Activated effector memory CD4-positive, alpha-beta T cell treated with Interleukin-2 at 50 U/mL for 16 hours (primary cell): ENCODE measurements at regions not wholly inside any gene's neighbourhood (a gene's known extent, or its start where the extent isn't known, plus 50 kb on each side); places are given as distances from the start of the nearest gene placed in this dataset.

Experiments used
- DNase-seq: peaks from one replicate; pipeline ENCODE4 v3.0.0-alpha.2; 2020

DNA sequence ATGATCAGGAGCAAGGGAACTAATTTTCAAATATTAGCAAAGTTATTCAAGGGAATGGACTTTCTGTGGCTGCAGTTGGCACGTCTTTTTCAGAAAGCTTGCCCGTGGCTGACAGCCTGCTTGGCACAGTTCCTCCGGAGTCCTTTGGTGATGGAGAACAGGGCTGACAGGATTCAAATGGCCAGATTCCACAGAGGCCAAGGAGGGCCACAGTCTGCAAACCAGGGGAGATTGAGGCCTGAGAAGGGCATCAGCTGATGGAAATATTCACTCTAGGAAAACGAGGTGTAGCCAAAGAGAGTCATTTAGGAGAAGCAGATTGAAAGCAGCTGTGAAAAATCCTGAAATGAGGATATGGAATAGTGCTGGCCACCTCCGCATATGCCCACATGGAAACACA, 178.3 kb downstream of the EMP1 start:
- DNase-seq = no peak

DNA sequence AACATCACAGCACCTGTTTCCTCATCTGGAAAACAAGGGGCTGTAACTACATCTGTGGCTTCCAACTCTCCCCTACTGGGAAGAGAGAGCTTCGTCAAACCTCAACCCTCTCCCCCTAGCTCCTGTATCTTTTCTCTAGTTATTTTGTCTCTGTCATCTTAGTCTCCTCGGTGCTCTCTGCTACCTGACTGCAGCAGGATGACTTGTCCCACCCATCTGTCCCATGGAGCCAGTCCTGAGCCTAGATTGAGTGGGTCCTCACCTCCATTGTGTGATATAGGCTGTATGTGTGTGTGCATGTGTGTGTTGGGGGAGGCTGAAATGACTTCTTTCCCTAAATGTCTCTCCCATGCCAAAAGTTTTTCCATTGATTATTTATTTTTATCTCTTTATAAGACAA, 177.3 kb downstream of the EMP1 start:
- no peak for DNase-seq

DNA sequence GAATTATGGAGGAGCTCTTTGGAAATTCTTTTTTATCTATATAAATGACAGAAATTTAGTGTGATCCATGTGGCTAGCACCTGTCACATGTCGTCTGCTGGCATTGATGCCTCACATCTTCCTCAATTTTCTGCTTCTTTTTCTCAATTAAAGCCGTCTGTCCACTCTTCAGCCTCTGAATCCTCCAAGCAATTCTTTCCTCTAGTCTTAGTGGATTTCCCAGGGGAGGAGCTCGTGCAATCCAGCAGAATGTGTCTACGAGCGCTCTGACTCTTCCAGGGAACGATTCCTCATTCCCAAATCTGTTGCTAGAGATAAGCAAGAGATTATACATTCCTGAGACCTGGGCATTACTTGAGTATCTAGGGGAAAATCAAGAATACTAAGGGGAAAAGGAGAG, 176.6 kb downstream of the EMP1 start:
- no peak for DNase-seq

DNA sequence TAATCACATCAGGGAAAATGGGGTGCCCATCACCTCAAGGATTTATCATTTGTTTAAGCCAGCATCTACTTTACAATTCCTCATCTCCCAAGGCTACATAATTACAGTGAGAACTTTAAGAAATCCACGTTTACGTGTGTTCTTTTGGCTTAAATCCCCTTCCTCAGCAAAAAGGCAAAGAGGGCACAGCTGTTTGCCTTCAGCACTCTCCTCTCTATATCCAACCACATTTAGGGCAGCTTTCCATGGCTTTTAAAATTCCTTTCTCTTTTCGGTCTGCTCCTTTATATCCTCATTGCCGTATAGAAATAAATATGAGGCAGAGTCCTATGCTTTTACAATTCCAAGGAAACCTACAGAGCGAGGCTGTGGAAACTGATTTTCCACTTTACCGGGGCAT, 175.9 kb downstream of the EMP1 start:
- no peak for DNase-seq

DNA sequence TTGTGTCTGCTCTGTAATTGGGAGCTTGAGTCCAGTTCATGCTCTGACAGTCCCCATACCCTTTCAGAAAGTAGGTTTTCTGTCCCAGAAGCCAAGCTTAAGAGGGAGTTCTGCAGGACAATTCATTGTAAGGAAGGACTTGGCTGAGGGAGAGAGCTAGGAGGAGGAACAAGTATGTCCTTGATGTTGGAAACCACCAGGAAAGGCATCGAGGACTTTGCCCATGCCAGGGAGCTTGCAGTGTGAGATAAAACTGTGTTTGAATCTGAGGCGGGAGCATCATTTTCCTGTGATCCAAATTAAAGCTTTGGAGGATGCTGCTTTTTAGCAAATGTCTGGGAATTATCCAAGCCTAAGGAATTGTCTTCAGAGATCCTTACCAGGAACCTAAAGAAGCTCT, 175.3 kb downstream of the EMP1 start:
- DNase-seq = no peak

DNA sequence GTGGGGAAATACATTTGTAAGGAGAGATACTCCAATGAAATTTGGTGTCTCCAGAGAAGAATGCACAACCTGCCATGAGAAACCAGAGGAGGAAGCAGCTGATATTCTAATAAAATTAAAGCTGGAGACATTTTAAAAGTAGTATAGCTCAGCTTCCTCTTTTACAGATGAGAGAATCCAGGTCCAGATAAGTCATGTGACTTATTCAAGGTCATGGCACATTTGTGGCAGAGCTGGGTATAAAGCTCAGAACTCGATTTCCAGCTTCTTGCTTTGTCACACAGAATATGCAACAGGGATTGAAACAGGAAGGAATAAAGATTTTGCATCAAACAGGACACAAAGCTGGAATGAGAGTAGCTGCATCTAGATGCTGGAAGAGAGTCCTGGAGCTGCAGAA, 174.8 kb downstream of the EMP1 start:
- no peak for DNase-seq

DNA sequence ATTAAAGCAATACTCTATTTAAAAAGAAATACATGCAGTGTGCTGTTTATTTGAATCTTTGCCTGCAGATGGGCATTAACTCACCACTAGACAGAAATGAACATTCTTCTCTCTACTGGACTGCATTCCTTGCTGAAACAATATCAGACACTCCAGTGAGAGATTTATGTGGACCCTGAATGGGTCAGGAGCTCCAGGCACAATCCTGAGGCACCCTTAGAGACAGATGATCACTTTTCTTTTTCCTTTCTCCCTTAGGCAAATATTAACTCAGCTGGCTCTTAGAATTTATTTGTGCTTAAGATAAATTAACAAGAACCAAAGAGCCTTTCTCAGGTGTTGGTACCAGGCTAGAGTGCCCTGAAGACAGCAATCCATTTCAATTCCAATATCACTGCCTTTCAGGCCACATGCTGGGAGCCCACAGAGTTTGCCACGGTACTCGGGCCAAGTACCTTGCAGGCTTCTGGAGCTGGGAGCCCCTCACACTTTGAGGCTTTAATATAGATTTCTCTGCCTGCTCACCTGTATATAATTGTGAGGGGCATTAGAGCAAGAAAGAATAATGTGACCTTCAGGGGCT, 173.0 kb downstream of the EMP1 start:
- DNase-seq = no peak

DNA sequence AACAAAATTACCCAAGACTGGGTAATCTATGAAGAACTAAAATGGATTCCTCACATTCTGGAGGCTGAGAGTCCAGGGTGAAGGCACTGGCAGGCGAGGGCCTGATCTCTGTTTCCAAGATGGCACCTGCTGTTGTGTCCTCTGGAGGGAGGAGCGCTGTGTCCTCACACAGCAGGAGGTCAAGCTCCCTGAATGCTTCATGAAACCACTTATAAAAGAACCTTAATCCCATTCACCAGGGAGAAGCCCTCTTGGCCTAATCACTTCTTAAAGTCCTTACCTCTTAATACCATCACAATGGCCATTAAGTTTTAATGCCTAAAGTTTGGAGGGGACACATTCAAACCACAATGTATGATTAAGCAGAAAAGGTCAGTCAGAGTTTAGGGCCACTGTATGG, 172.4 kb downstream of the EMP1 start:
- no peak for DNase-seq

DNA sequence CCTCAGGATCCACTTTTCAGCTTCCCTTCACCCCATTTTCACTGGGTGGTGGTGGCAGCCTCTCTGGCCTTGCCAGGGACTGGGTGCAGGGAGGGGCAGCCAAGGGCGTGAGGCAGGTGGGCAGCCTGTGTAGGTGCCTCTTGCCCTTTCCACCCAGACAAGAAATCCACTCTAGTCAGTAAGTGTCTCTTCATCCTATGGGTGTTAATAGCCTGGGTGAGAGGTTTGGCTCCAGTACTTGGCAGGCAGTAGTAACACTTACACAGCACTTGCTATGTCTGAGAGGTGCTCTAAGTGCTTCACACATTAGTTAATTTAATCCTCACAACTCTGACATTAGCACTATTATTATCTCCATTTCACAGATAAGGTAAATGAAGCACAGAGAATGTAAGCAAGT, 171.9 kb downstream of the EMP1 start:
- DNase-seq = no peak

DNA sequence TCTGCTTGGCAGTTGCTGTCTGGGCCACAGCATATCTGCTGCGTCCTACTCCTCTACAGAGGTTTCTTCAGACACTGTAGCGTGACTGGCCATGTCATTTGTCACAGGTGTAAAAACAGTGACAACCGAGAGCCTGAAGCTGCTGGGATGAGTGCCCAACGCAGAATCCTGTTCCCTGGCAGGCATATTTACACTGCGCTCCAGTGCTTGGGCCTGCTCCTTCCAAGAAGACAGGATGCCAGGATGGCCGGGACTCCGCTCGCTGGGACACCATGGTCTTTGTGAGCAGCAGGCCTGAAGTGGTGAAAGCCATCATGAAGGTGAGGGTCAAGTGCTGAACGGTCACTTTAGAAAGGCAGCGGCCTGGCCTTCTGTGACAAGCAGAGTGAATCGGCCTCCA, 171.4 kb downstream of the EMP1 start:
- DNase-seq = no peak

DNA sequence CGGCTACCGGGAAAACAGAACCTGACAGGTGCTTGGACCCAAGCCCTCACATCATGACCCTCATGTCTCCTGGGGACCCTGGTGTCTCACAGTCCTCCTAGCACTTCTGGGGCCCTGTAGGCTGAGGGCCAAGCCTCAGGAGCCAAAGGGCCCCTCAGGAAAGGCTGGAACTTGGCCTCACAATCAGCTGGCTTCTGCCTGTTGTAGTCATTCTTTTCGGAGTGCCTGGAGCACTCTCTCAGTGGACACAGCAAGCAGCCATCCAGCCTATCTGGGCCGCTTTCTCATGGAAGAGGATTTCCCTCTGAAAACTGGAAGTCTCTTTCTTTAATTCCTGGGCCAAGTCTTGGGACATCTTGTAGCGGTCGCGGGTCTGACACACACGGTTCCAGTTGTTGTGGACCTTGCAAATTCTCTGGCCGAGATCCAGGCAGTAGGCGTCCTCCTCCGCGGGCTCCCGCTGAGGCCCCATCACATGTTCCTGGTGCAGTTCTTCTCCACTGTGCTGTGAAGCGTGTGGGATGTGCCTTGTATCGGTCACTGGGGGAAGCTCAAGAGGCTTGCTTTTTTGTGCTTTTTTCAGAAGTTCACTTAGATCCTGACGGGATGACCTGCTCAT, 169.3 kb downstream of the EMP1 start:
- DNase-seq = no peak

DNA sequence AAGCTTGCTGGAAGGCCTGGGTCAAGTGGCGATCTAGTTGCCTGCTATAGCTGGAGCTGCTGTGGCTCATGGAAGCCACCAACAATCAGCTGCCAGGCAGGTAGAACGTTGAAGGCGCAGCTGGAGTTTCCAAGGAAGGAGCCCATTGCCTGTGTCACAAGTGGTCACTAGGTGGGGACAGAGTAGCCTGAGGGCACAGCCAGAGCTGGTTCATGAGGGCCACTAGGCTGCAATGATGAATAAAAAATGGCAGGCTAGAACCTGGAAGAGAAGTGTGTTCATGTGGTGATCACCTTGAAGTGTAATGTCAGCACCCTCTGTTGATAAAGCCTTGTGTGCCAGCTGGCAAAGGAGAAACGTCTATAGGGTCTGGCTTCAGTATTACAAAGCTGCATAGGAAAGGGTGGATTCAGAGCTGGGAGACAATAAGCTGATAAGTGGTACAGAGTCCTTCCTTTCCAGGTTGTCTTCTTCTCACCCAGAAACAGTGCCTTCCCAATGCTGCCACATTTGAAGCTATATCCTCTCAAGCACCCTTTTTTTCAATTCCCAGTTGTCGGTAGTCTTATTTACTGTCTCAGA, 165.8 kb downstream of the EMP1 start:
- DNase-seq = no peak

DNA sequence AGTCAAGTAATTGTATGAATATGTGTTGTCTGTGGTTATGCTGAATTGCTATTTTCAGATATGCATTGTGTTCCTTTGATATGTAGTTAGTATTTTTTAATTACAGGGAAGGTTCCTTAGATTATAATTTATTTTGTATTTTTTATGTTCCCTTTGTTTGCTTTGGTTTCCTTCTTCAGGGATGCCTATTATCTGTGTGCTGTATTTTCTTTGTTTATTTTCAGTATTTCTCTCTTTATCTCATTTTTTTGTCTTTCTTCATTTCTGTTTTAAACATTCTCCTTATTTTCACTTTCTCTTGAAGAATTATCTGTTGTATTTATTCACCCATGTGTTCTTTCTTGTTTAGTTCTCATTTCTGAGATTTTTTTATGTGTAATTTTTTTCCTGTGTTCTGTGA, 163.1 kb downstream of the EMP1 start:
- no peak for DNase-seq

DNA sequence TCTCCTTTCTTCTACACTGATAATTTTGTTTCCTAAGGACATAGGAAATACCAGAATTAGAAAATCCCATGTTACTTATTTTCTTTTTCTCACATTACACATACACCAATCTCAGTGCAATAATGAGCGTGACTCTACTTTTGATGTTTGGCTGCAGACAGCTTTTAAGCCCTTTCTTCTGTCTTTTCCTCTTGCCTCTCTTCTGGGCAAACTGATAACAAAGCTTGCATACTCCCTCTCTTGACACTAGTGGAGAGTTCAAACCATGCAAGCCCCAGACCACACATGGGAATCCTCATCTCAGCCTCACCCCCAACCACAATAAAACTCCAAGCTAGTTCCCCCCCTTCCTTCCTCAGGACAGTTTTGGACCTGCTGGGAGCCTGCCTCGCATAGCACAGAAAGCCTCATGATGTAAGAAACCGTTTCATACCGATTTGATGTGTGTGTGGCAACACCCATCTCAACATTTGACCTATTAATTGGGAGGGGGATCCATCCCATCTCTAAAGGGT, 161.9 kb downstream of the EMP1 start:
- no peak for DNase-seq

DNA sequence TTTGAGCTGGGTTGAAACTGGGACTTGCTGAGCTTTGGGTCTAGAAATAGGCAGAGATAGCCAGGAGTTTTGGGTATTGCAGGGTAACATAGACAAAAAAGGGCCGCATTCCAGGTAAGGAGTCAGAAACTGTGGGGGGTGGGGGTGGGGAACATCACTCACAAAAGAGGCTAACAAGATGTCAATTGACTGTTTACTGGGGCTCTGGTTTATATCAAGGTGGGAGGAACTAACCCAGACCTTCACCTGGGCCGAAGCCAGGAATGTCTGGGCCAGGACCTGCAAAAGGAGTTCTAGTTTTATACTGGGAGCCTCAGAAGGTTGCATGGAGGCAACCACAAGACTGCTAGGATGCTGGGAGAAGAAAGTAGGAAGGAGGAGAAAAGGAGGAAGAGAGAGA, 154.4 kb downstream of the EMP1 start:
- no peak for DNase-seq

DNA sequence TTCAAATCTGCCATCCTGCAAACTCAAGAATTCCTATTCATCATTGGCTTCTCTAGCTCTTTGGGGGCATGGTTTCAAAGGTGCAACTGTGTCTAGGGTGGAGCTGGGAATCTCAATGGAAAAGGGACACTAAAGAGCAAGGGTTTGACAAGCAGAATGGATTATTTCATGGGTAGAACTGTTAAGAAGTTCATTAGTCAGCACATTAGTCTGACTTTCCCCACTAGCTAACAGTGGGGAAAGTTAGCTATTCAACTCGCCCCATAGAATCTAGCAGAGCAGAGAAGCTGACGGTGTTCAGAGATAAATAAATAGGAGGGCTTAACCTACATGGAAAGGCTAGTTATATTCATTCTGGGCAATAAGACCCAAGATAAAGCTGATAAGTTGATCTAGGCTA, 153.9 kb downstream of the EMP1 start:
- DNase-seq = no peak

DNA sequence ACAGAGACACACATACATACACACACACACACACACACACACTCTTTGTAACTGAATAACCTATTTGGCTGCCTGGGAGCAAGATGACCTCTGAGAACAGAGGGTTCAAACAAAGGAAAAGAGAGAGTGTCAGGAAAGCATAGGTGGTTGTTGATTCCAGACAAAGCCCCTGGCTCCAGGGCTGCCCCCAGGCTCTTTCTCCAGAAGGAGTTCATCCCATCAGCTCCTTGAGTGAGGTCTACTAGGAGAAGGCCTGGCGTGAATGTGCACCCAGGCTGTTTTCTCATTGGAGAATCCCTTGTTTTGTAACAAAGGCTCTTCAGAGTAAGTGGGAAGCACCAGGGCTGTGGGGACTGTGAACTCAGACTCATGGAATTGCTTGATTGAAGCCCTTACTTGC, 151.9 kb downstream of the EMP1 start:
- no peak for DNase-seq

DNA sequence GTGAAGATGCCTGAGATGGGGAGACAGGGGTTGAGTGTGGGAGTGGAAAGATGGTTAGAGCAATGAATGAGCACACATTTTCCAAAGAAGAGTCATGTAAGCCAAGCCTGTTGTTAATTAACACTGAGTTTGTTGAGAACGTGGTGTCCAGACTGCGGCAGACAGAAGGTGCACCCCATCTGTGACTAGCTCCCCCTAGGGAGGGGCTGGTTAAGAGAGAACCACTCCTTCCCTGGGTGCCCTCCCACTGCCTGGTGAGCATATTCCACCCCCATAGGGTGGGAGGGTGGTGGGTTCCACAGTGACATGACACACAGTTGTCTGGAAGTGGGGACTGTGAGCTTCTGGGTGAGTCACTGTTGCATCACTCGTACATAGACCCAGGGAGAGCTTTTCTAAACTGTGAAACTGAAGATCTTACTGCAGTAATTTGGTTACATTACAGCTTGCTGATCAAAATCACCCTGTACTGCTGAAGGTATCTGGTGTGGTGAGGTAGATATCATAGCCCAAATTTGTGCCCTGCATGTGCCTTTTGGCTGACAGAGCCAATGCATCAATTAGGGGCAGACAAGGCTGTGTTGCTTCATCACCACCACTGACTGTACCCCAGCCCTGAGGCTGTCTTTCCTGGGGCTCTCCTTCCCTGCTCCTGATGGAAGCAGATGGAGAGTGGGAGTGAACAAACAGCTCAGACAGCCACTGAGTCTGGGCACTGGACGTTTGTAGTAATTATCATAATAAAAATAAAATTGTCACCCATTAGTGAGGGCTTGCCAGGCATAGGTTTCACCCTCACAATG, 150.9 kb downstream of the EMP1 start:
- DNase-seq = no peak

DNA sequence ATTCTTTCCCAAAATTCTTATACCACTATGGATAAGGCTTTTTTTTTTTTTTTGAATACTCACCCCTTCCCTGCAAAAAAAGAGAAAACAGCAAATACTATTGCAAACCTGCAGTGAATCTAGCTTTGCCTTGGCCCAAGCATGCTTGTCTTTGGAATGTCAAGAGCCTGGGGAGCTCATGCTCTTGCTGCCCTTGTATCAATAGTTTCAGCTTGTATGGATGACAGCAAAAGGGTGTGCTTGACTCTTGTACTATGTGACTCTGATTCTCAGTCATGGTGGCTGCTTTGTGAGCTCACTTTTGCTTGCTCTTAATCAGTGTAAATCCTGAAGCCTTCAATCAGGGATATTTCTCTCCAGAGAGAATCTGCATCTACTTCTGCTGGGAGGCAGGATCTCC, 149.2 kb downstream of the EMP1 start:
- no peak for DNase-seq

DNA sequence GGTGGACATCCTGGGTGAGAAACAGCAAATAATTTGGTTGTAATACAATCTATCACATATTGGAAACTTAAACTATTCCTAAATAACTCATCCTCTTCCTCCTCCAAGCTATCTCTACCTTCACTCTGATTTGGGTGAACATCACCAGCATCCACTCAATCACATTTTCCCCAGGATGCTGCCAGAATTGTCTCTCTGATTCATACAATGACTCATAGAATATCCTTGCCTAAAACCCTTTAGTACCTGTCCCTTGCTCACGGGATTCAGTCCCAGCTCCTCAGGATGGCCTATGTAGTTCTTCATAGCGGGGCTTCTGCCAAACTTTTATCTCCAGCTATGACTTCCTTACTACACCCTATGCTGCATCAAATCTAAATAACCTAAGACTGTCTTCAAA, 146.8 kb downstream of the EMP1 start:
- DNase-seq = no peak

DNA sequence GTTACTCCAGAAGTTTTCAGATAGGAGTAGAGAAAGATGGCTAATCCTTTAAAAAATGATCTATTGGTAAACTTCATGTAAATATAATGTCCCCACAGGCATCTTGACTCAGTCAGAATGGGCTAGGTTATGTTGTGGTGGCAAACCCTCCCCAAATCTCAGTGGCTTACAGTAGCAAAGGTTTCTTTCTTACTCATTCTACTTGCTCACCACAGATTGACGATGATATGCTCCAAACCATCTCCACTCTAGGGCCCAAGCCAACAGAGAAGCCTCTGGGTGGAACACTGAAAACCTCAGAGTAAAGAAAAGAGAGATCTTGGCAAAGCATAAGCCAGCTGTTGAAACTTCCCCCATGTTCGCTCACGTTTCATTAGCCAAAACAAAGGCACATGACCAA, 146.4 kb downstream of the EMP1 start:
- no peak for DNase-seq

DNA sequence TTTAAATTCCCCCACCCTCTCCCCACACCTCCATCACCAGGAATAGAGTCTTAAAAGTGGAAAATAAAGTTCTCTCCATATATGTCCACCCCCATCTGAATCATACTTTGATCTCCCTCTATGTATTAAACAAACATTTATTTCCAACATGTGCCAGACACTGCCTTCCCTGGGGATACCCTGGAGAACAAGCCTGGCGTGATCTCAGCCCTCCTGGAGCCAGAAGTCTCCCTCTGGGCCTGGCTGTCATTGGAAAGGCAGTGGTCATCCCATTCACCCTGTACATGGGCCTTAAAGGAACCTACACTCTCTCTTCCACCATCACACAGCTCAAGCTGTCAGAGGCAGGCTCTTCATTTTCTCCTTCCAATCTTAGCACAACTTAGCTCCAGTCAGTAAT, 143.6 kb downstream of the EMP1 start:
- no peak for DNase-seq

DNA sequence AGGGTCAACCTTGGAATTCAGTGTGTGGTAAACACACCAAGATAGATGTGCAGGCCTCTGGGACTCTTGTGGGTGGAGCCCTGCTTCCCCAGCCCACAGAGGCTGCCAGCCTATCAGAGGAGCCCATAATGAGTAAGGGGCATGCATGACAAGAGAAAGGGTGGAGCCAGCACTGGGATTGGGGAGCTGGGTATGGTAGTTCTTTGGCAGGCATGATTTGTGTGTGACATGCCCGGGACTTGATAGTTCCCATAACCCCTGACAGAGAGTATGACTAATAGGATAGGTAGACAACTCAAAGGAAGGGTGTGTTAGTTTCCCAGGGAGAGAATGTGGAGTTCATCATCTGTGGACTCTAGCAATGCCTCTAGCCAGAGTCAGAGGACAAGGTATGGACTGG, 143.0 kb downstream of the EMP1 start:
- no peak for DNase-seq

DNA sequence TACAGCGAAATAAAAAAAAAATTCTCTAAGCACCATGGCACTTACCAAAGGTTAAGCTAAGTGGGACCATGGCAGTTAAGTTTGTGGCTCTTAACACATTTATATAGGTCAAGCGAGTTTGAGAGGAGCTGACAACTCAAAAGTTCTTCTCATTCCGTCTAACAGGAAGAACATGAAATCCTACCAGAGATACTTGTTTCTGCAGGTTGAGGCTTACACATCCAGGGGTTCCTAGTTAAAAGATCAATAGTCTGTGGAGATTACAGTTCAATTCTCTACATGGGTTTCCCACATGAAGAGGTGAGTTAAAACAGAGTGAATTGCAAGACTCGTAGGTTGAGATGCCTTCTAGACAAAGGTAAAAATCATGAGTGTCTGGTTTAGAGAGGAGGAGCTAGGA, 142.6 kb downstream of the EMP1 start:
- DNase-seq = no peak
